Stimulated activated CD4-positive, alpha-beta T cell treated with anti-CD3 and anti-CD28 coated beads, Interleukin-12 subunit alpha, Interleukin-12 subunit beta, amount 100 ng/mL, for 48 hours (primary cell): ENCODE measurements at regions not wholly inside any gene's neighbourhood (a gene's known extent, or its start where the extent isn't known, plus 50 kb on each side); places are given as distances from the start of the nearest gene placed in this dataset.

Source experiments
- DNase-seq, 3 donors: peaks; one replicate each; pipeline ENCODE4 v3.0.0-alpha.2; 2020; ENCODE audit warnings: low read depth in 2 of 3, low spot score in 1 of 3

DNA sequence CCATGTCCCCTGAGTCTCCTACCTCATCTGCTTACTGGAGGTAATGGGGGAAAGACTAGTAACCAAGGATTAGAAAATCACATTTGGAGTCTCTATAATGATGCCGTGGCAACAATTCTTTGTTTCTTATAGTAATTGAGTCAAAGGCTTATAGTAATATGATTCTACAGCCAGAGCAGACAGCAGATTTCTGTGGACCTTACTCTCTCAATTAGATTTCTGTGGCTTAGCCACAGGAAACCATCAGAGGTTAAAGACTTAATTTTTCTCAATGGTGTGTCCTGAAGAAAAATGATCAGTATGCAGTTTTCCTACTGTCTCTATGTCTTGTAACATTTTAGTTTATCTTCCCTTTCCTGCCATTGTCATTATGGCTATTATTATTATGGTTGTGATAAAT, 59.3 kb upstream of the CD180 start:
- DNase-seq = no peak

DNA sequence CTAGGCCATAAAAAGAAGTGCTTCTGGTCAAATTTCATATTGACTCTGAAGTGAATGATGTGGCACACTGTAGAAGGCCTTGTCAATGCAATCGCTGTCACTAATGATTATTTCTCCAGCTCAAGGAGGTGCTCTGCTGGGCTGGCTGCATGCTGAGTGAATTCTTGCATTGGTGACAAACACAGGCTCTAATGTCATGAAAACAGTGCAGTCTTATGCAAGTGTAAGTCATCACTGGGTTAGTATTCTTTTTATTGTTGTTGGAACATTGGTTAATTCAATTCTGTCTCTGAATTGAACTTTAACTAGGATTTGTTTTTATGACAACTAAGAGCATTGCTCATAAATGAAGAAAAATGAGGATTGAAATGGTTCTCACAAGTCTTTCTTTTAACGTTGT, 57.3 kb upstream of the CD180 start:
- no peak for DNase-seq

DNA sequence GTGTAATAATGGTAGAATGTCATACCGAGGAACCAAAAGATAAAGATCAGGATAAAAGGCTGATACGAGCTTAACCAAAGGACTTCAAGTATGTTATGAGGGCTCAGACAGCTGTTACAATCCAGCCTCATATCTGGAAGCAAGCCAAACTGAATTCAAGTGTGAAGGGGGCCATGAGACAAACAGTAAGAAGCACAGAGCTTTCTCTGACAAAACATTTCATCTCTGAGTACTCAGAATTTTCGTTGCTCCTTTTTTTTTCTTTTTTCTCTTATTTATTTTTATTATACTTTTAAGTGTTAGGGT, 52.9 kb upstream of the CD180 start:
- DNase-seq = no peak

DNA sequence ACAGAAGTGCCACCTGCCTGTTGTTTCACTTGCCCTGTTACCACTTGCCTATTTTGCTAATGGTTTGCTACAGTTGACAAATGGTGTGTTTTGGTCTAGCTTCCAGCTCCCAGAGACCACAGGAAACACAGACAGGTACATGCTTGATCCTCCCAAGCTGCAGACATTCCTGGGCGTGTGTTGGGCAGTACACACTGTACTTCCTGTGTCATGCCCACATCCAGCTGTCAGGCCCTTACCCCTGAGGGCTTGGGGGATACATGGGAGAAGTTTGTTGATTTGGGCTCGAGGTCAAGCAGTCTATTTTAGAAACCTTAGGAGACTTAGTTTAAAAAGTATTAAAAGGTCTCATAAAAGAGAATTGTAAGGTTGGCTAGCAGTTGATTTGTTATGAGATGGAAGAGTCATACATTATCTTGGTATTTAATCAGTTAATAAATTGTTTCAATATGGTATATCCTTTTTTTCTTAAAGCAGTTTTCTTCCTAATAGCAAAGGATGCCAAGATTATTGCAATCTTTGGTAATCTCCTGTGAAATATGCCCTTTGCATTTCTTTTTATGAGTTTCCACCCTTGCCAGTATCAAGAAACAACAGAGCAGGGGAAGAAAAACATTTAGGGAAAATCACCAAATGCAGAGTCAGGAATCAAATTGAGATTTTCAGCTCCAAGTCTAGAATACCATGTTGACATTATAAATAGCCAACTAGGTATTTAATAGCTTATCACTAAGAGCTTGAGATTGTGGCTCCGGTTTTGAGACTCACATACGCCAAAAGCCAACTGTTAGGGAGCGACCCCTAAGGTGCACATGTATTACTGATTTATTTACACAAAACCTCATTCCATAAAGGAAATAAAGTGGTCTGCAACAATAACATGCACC, 52.3 kb upstream of the CD180 start:
- DNase-seq = no peak

DNA sequence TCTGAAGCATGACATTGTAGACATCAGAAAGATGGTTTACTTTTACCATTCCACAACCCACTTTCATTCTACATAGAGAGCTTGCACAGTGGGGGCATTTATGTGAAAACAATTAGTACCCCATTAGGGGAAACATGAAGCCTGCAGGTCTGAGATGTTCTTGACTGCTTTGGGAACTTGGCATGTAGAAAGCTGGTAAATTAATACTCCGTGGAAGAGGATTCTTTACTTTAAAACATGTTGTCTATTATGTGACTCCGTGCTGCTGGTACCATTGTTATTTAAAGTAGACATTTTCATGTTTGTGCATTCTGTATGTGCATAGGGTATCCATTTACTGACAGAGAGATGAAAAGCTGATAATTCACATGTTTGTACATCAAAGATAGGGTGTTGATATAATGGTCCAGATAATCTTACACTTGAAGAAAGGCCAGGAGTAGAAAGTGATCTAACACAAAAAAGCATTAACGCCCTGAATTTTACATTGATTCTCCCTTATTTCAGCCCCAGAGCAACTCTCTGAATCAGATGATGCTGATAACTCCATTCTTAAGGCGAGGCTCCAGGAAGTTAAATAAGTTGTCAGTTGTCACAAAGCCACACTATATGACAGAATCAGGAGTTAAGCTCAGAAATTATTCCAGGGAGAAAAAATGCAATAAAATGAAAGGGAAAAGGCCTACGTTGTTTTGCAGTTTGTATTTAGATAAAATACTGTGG, 50.1 kb upstream of the CD180 start:
- DNase-seq = no peak
